Stimulated activated CD8-positive, alpha-beta memory T cell treated with anti-CD3 and anti-CD28 coated beads, Interleukin-12 subunit alpha, Interleukin-12 subunit beta, amount 100 ng/mL, for 24 hours (primary cell): ENCODE measurements at regions not wholly inside any gene's neighbourhood (a gene's known extent, or its start where the extent isn't known, plus 50 kb on each side); places are given as distances from the start of the nearest gene placed in this dataset.

ENCODE experiments used
- DNase-seq: peaks from one replicate; pipeline ENCODE4 v3.0.0-alpha.2; 2020; ENCODE audit errors: extremely low read depth

- no peak for DNase-seq
Measured at GRCh38 chr17:72258711-72259110, 137.9 kb downstream of the SOX9 start.

- no peak for DNase-seq
Measured at GRCh38 chr17:72259922-72260321, 139.1 kb downstream of the SOX9 start.

GRCh38 chr17:72262766-72263165 is 141.9 kb downstream of the SOX9 start:
- DNase-seq, result no peak

GRCh38 chr17:72264682-72265405 is 144.0 kb downstream of the SOX9 start:
- DNase-seq, result no peak

DNA sequence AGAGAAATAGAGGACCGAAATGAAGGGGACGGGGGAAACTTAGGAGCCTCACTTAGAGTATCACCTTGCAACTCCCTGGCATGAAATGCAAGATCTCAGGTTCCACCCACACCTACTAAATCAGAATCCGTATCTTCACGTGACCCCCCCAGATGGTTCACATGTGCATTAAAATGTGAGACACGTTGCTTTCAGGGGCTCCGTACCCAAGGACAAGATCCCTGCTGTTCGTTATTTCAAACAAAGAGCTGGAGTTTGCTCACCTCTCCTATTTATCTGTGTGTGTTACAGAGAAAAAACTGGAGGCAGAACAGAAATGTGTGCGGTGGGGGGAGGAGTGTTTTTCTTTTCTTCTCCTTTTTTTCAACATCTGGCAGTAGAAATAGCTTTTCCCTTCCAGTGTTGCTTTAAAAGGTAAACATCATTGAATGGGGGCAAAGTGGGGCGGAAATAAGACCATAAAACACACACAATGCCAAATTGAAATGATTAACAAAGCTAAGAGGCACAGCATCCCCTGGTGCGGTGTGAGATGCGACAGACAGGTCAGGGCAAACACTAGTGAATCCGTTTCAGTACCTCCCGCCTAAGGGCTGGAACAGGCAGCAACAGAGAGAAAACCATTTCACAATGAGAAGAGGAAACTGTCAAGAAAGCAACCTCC is 145.4 kb downstream of the SOX9 start:
- no peak for DNase-seq

DNA sequence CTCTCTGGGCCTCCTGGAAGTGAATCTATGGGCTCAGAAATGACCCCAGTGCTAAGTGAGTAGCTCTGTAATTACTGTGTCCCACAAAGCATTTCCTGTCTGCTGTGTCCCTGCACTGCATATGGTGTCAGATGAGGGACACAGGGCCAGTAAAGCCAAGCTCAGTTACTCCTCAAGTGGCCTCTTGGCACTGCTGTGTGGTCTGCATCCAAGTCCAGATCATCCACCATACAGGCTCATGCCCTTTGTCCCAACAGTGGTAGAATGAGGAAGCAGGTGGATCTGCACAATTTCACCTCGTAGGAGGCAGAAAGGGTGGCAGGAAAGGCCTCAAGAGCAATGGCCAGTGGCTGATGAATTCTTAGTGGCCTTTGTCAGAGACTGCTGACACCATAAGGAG is 146.8 kb downstream of the SOX9 start:
- DNase-seq, result no peak

DNA sequence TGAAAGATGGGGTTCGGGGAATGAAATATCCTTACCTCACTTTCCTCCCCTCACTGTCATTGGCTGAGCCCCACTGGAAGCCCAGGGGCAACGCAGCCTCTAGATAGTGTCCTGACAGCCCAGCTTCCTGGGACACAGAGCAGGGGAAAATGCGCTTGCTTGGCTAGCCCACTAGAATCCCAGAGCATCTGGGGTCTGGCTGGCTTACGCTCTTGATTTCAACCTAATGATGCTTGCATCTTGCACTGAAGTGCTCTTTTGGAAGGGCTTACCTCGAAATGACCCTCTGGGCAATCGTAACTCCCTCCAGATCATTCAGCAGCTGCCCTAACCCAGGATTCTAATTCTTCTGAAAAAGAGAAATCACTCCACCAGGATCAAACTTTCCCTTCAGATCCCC is 147.6 kb downstream of the SOX9 start:
- DNase-seq, result no peak

GRCh38 chr17:72270273-72270924 is 149.6 kb downstream of the SOX9 start:
- DNase-seq, result no peak

DNA sequence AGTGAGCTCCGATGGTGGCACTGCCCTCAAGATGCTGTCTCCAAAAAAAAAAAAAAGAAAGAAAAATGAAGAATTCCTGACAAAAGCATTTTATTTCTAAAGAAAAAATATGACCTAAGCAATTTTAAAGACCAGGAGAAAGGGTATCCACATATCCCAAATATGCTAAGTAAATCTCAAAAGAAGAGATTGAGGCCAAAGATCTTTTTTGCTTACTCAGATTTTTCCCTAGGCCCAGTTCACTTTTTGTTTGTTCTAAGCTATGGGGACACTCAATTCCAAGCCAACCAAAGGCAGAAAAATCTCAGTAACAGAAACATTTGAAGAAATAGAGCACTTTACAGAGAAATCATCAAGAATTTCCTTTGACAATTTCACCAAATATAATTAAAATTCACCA is 150.8 kb downstream of the SOX9 start:
- no peak for DNase-seq

- no peak for DNase-seq
Measured at GRCh38 chr17:72273289-72274056, 152.7 kb downstream of the SOX9 start.

GRCh38 chr17:72274614-72275013 is 153.8 kb downstream of the SOX9 start:
- DNase-seq, result no peak

GRCh38 chr17:72280881-72281280 is 160.1 kb downstream of the SOX9 start:
- no peak for DNase-seq

DNA sequence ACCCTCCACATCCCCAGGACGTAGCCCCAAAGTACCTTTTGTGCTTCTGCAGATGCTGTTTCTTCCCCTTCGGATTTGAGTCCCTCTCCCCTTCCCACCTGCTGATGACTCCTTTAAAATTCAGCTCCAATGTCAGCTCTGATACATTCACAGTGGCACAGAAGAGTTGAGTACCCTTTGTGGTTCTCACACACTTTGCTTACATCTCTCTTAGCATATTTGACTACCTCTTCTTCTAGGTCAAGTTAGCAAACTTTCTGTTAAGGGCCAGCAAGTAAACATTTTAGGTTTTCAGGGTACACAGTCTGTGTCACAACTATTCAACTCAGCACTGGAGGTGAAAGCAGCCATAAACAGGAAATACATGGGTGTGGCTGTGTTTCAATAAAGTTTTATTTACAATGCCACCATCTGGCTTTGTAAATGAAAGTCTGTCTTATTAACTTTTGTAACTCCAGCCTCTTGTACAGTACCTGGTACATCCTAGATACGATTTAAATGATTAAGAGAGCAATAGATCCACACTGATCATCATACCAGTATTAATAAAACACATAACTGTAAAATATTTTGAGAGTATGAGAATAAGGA is 161.7 kb downstream of the SOX9 start:
- no peak for DNase-seq

- DNase-seq, result no peak
Measured at GRCh38 chr17:72284806-72285205, 164.0 kb downstream of the SOX9 start.

- DNase-seq, result no peak
Measured at GRCh38 chr17:72287586-72287985, 166.8 kb downstream of the SOX9 start.

DNA sequence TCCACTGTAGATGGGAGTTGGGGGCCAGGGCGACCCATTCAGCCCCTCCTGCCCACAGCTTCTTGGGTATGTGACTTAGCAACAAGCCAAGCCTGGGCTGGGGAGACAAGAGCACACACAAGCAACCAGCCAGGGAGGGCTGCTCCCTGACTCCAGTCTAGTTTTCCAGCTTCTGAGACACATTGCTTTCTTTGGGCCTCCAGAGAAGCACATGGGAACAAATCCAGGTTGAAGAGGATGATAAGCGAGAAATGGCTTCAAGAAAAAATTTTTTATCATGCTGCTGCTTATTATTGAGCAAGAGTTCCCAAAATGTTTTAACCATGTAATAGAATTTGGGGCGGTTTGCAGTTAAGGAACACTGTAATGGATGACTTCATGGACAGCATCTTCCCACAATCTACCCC is 173.7 kb downstream of the SOX9 start:
- no peak for DNase-seq

GRCh38 chr17:72295916-72296315 is 175.1 kb downstream of the SOX9 start:
- DNase-seq, result no peak

DNA sequence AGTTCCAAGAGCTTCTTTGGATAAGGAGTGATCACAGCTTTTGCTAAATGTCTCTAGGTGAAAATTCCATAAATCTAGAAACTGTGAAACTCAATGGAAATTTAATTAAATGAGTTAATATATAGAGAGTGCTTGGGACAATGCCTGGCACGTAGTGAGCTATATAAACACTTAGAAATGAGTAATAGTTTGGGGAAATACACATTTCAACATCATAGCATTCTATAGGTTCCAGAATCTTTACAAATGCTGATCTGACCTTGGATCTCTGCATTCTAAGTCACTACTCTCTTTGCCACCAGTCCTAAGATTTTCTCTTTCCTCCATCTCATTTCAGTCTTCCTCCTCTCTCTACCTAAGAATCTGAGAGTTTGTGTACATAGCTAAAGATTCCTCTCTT is 175.6 kb downstream of the SOX9 start:
- no peak for DNase-seq

- DNase-seq, result no peak
Measured at GRCh38 chr17:72297326-72298115, 176.7 kb downstream of the SOX9 start.

- no peak for DNase-seq
Measured at GRCh38 chr17:72299100-72299499, 178.3 kb downstream of the SOX9 start.

- DNase-seq, result no peak
Measured at GRCh38 chr17:72299592-72299991, 178.8 kb downstream of the SOX9 start.
